GM18861 (cell line): ENCODE measurements at regions not wholly inside any gene's neighbourhood (a gene's known extent, or its start where the extent isn't known, plus 50 kb on each side); places are given as distances from the start of the nearest gene placed in this dataset.

Source experiments
- ATAC-seq: cut with Tn5 transposase; IDR thresholded peaks from one replicate; pipeline ENCODE4 v1.9.1; 2021; ENCODE audit not compliant: unreplicated experiment

DNA sequence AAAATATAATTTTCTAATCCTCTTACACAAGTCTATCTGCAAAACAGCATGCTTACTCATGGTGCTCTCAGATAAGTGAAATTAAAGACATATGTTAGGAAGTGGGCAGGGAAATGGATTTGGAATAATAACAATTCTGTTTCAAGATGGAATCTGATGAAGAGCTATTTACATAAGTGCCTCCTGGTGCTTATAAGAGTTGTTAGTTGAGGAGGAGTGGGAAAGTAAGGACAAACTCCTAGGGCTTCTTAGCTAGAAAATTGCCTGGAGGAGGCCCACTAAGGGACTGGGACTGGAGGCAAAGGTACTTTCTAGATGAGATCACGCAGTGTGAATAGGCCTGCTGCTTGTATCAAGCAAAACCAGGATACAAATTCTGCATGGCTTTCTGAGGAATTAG, 939.8 kb downstream of the GLUD2 start:
- ATAC-seq, result no peak

DNA sequence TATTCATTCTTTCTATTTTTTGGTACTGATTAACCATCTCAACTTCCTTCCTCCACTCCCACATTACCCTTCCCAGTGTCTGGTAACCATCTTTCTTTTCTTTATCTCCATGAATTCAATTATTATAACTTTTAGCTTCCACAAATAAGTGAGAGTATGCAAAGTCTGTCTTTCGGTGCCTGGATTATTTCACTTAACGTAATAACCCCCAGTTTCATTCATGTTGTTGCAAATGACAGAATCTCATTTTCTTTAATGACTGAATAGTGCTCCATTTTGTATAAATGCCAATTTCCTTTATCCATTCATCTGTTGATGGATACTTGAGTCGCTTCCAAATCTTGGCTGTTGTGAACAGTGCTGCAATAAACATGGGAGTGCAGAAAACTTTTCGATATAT, 940.4 kb downstream of the GLUD2 start:
- ATAC-seq, result no peak

DNA sequence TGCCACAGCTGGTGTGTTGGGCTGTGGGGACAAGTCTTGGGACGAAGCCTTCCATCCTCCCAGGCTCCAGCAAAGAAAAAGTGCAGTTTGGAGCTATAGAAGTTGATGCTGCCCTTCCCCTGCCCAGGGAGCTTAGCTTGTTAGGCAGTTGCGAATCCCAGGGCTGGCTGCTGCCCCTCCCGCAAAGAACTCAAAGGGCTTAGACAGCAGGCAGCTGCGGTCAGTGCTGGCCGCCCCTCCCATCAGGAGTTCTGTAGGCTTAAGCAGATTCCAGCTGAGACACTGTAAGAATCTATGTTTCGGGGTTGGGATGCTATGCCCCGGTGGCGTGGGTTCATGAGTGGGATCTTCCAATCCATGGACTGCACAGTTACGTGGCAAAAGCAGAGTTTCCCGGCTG, 956.7 kb downstream of the GLUD2 start:
- ATAC-seq, result no peak

DNA sequence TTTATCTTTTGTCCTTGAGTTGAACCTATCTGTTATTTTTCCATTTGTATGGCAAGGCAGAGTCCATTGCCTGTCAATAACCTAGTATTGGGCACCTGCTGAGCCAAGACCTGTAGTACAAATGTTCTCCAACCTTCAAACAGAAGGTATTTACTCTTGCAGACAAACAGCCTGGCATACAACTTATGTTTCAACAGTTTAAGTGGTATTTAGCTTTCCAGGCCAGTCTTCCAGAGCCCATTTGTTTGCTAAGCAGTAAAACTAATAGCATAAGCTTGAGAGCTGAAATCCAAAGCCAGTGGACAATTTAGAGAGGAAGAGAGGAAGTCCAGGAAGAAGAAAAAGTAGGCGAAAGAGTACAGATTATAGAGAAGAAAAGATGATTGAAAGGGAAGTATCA, 979.3 kb downstream of the GLUD2 start:
- no peak for ATAC-seq

DNA sequence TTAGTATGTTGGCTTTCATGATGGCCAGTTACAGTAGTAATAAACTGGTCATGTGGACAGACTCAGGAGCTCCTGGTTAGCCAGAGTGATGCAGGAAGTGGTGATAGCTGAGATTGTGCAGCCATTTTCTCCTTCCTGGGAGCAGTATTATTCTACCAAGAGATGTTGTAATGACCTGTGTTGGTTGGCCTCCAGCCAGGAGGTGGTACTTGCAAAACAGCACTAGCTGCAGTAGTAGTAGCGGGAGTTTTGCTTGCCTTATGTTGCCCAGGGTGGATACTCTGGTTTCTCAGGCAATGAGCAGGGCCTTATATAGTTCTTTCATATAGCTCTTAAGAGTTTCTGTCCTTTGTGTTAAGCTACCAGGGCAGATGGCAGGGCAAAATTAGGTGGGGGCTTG, 998.8 kb downstream of the GLUD2 start:
- ATAC-seq, result no peak

DNA sequence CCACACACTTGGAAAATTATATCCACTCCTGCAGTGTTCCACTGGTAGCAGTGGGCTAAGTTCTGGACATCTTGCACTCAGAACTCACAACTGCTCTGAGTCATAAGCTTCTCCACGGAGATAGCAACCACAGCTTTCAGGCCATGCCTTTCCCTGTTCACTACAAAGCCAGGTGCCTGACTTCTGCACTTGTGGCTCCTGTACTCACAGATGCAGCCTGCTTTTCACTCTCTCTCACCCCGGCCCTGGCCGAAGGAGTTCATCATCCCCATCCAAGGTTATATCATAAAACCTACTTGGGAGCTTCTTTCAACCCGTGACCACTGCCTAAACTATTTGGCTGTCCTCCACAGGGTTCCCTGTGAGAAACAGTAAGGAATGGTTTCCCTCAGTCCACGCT, 999.4 kb downstream of the GLUD2 start:
- no peak for ATAC-seq

DNA sequence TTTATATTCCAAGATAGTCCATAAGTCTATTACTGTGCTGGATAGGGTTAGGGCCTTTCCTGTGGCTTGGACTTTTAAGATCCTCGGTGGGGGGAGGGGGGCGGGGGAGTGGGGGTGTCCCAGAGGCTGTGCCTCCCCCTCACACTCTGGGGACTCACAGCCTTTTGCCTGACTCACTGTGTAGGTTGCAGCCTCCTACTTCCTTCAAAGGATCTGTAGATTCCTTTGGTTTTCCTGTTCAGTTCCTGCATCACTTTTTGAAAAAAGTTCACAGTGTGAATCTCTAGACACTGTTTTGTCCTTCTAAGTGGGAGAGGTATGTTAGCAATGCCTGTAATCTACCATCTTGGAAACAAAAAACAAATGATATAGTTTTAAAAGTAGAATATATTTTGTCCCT, 999.9 kb downstream of the GLUD2 start:
- no peak for ATAC-seq

DNA sequence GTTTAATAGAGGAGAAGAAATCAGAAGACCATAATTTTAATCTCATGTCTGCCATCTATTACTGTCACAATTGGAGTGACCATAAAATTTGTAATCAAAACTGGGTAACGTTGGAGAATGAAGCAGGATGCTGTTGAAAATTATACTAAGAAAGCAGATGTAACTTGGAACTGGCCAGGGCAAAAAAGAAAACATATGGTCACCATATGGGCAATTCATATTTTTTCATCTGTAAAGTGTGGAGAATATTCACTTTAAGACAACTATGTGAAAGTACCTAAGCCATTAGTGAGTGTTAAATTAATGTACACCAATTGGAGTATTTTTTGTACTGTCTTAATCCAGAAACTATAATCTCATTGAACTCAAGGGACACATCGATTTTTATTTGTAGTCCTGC, 1008.0 kb downstream of the GLUD2 start:
- no peak for ATAC-seq

DNA sequence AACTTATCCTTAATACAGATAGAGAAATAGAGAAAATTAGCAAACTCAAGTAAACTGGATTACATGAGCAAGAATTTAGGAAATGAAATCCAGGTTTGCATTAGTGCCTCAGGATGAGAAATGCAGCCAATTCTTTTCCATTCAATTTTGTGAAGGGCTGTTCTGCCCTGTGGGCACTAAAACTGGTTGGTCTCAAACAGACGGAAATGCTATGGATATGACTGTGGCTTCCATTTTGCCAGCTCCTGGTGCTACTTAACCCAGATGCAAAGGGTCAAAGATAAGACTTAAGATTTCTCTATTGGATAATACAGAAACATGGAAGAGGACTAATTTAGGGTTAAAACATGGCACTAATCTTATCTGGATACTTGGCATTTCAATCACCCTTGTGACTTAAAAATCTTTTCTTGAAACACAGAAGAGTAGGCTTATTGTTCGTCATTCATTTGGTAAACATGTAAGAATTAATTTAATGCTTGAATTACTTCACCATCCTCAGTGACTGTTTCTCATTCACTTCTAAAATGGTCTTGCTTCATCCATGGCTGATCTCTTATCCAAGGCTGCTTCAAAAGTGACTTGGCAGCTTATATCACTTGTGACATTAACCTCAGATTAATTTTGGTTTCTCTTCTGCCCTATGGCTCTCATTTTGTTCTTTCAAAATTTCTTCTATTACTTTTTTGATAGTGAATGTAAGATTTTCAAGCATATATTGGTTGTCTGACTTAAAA, 1008.7 kb downstream of the GLUD2 start:
- ATAC-seq, result no peak

DNA sequence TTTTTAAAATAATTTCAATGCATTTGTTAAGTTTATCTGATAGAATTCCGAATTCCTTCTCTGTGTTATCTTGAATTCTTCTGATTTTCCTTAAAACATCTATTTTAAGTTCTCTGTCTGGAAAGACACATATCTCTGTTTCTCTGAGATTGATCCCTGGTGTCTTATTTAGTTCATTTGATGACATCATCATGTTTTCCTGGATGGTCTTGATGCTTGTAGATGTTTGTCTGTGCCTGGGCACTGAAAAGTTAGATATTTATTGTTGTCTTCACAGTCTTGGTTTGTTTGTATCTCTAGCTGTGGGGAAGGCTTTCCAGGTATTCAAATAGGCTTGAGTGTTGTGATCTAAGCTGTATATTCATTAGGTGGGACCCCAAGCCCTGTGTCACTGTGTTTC, 1028.8 kb downstream of the GLUD2 start:
- no peak for ATAC-seq

DNA sequence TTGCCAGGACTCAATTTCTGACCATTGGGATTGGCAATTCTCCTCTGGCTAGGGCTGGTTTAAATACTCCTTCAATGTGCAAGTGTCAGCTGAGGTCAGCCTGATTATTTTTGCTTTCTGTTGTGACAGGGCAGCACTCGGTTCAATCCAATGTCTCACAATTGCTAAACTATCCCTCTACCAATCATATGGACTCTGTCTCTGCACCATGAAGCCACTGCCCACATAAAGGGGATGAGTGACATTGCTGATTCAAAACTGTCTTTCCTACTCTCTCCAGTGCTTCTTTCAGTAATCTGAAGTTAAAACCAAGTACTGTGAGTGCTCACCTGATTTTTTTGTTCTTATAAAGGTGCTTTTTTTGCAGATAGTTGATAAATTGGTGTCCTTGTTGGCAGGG, 1030.7 kb downstream of the GLUD2 start:
- no peak for ATAC-seq

DNA sequence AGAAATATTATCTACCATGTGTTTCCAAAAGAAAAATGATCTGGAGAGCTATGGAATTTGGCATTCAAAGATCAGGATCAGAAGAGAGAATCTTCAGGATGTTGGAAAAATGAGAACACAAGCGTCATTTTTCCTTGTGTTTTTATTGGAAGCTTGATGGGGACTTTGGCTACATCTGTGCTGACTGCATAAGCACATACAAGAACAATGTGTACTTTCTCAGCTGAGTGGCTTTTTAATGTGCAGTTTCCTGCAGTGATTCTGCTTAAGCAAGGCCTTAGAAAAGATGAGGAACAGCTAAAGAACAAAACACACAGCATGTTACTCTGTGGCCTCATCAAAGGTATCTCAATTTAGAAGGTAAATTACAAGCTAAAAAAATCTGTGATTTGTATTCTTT, 1039.9 kb downstream of the GLUD2 start:
- no peak for ATAC-seq

DNA sequence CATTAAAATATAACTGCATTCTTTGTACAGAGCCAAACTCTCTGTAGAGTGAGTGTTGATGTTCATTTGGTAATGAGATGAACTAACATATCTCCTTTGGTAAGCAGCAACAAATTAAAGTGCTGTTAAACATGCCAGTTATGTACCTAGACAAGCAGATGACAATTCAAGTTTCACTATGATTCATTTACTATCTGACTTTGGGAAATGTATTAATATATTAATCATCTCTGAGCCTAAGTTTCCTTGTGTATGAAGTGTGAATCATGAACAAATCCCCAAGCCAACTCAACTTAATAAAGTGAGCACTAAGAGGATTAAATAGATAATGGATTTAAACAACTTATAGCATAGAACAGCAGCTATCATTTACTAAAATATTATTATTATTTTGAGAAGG, 1044.2 kb downstream of the GLUD2 start:
- ATAC-seq, result no peak

DNA sequence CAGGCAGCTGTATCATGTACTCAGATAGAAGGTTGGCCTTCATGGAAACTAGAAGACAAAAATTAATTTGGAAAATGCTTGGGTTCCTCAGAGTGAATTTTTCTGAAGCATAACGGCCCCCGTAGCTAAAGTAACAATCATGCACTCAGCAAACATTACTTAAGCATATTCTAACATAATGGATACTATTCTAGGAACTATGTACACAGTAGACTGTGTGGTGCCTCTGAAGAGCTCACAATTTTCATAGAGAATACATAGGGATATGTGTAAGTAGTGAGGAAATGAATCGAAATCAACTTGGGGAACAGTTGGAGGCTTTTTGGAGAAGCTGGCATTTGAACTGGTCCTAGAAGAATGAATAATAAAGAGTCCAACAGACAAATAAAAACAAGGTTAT, 1045.0 kb downstream of the GLUD2 start:
- ATAC-seq, result no peak

DNA sequence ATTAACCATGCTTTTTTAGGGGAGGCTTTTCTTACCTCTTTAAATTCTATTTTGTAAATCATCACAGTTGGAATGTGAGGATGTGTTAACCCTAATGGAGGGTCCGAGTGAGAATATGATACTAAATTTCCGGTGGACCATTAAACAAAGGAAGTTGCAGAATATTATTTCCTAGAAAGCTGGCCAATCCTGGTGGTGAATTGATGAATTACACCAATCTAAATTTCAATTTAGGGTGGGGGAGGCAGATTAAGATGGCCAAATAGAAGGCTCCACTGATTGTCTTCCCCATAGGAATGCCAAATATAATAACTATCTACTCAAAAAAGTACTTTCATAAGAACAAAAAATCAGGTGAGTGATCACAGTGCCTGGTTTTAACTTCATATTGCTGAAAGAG, 1045.6 kb downstream of the GLUD2 start:
- no peak for ATAC-seq

DNA sequence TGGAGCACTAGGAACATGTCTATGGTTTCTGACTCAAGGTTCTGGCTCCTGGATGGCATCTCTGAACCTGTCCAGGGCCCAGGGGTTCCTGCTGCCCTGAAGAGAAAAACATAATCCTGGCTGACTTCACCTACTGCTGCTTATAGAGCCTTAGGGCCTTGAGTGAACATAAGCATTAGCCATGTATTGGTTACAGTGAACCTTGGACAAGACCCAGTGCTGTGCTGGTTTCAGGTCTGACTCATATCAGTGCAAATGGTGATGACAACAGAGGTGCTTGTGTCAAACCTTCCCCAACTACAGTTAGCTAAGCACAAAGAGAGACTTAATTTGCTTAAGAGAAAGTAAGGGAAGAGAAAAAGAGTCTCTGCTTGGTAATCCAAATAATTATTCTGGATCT, 1047.2 kb downstream of the GLUD2 start:
- ATAC-seq, result no peak

DNA sequence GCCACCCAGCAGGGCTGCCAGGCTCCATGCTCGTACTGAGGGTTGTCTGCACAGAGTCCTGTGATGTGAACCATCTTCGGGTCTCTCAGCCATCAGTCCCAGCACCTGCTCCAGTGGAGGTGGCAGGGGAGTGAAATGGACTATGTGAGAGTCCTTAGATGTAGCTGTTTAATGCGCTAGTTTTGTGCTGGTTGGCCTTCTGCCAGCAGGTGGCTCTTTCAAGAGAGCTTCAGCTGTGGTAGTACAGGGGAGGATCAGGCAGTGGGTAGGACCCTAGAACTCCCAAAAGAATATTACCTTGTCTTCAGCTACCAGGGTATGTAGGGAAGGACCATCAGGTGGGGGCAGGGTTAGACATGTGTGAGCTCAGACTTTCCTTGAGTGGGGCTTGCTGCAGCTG, 1066.0 kb downstream of the GLUD2 start:
- no peak for ATAC-seq

DNA sequence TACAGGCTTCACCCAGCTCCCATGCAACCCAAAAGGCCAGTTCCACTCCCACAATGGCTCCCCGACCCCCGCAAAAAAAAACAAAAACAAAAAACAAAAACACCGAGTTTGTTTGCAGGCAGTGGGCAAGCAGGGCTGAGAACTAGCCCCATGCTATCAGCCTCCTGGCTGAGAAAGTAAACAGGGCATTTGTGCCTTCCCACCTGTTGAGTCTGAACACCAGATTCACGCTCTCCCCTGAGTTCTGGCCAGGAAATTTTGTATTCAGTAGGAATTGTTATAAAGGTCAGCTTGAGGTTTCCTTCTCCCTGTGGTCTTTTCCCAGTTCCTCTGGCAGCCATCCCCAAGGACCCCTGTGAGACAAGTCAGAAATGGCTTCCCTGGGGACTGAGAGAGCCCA, 1066.5 kb downstream of the GLUD2 start:
- no peak for ATAC-seq

DNA sequence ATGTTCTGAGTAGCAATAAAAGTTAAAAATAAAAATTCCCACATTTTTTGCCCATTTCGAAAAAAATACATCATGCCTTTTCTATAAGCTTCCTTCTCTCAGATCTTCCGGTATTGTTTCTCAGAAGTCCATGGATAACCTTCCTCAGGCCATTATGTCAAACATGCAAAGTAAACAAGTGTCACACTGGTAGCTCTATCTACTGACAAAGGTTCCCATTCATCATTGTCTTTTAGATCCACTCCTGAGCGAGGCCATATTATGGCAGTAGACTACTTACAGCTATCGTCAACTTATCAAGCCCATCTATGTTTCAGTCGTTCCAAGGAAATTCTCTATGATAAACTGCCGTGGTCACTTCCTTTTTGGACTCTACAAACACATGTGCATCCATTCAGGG, 1068.2 kb downstream of the GLUD2 start:
- no peak for ATAC-seq

DNA sequence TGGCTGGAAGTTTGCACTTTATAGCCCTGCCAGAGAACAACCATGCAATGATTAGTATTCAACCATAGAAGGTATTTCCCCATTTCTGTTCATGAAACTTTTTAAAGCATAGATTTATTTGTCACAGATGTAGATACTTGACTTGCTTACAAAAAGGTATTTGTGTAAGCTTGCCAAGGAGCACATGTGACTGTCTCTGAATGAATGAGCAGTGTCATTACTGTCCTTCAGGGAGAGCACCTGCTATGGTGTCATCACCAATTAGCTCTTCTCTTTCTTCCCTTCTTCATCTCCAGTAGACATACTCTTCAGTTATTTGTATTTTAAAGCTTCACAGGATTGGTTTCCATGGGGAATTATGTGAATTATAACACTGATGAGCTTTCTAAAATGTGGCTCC, 1064.7 kb upstream of the GRIA3 start:
- no peak for ATAC-seq

DNA sequence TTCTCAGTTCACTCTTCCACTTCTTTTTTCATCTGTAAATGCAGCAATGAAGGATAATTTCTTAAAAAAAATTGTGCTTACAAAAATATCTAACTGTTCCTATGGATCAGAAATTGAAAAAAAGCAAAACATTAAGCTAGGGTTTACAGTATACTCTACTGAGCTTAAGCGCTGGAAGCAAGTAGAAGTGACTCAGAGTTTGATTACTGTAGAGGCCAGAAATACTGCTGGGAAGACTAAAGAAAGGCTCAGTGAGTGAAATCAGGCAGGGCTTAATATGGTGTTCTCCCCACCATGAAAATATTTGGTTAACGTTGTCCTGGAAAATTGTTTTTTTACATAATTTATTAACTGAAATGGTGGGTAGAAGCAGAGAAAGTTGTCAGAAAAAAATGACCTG, 1061.8 kb upstream of the GRIA3 start:
- ATAC-seq, result no peak

DNA sequence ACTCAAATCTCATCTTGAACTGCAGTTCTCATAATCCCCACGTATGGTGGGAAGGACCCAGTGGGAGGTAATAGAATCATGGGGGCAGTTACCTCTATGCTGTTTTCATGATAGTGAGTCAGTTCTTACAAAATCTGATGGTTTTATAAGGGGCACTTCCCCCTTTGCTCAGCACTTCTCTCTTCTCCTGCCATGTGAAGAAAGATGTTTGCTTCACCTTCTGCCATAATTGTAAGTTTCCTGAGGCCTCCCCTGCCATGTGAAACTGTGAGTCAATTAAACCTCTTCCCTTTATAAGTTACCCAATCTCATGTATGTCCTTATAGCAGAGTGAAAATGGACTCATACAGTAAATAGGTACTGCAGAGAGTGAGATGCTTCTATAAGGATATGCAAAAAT, 1050.6 kb upstream of the GRIA3 start:
- no peak for ATAC-seq

DNA sequence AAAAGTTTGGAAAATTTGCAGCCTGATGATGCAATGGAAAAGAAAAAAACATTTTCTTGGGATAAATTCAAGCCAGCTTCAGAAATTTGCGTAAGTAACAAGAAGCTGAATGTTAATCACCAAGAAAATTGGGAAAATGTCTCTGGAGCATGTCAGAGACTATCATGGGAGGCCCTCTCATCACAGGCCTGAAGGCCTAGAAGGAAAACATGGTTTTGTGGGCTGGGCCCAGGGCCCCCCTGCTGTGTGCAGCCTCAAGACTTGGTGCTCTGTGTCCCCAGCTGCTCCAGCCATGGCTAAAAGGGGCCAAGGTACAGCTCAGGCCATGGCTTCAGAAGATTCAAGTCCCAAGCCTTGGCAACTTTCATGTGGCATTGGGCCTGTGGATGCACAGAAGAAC, 1049.8 kb upstream of the GRIA3 start:
- ATAC-seq, result no peak

DNA sequence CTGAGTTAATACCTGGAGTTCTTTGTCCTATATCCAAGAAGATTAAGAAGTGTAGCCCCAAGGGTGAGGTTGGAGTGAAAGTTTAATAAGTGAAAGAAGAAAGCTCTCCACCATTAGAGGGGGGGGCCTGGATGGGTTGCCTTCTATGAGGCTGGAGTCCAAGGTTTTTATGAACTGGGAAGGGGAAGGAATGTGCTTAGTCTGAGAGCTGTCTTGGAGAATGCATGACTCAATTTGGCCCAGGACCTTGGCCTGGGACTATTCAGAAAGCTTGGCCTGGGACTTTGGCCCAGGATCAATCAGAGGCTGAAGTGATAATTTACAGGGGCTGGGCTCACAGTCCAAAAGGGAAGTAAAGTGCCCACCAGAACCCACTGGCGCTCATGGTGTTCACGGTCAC, 1049.0 kb upstream of the GRIA3 start:
- no peak for ATAC-seq
